ENCODE measurements at regions not wholly inside any gene's neighbourhood (a gene's known extent, or its start where the extent isn't known, plus 50 kb on each side); places are given as distances from the start of the nearest gene placed in this dataset.

DNA sequence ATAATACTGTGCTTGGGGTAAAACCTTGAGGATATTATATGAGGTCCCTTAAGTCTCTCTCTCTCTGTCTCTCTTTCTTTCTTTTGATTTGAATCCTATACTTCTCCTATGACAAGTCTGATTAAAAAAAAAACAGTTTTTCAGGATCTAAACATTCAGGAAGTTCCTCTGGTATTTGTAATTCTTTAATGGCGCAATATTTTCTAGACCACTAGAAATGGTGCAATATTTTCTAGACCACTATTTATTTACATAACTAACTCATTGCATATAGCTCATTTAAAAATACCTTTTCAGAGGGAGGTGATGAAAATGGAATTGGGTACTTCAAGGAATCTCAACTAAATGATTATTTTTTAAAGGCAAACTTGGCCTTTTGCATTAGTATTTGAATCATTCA lies 1235.3 kb downstream of the GATA3 start:
- TF ChIP-seq, protein P1, sequence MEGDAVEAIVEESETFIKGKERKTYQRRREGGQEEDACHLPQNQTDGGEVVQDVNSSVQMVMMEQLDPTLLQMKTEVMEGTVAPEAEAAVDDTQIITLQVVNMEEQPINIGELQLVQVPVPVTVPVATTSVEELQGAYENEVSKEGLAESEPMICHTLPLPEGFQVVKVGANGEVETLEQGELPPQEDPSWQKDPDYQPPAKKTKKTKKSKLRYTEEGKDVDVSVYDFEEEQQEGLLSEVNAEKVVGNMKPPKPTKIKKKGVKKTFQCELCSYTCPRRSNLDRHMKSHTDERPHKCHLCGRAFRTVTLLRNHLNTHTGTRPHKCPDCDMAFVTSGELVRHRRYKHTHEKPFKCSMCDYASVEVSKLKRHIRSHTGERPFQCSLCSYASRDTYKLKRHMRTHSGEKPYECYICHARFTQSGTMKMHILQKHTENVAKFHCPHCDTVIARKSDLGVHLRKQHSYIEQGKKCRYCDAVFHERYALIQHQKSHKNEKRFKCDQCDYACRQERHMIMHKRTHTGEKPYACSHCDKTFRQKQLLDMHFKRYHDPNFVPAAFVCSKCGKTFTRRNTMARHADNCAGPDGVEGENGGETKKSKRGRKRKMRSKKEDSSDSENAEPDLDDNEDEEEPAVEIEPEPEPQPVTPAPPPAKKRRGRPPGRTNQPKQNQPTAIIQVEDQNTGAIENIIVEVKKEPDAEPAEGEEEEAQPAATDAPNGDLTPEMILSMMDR (IDR thresholded peaks at IDR 0.05): no peak
- TF ChIP-seq EZH2phosphoT487 (IDR thresholded peaks at IDR 0.05) (no peak), EZH2 (IDR thresholded peaks at IDR 0.05) (no peak)

Data from neural progenitor cell (in vitro differentiated cells).